Panc1 (cell line): ENCODE measurements at regions not wholly inside any gene's neighbourhood (a gene's known extent, or its start where the extent isn't known, plus 50 kb on each side); places are given as distances from the start of the nearest gene placed in this dataset.

Experiments
- ATAC-seq: fragments of 200-7000 bp; cut with Tn5 transposase; 2 replicates; pipeline ENCODE4 v1.9.1; 2020; ENCODE audit warnings: mild to moderate bottlenecking, moderate library complexity
- BruUV-seq: library from RNA; stranded (reverse); fragments of 400-500 nt; replicated peaks from 2 replicates; lab custom pipeline; 2021; lab: Mats Ljungman, UMichigan
- CTCF ChIA-PET: fragments of 300-600 bp; sonication (Branson Sonifier 250); formaldehyde crosslinking; loops from one replicate; lab custom pipeline; 2022; ENCODE audit warnings: antibody characterized with exemption; lab: Charles Lee
- POLR2A ChIA-PET: fragments of 300-600 bp; sonication (Branson Sonifier 250); formaldehyde crosslinking; loops from one replicate; lab custom pipeline; 2022; ENCODE audit warnings: antibody characterized with exemption; lab: Charles Lee
- DNase-seq: peaks from one replicate; pipeline ENCODE4 v3.0.0-alpha.2; 2010; ENCODE audit warnings: low read depth, low spot score
- H3K27ac ChIP-seq: 2 replicates; pipeline ENCODE4 v1.5.1; 2011; ENCODE audit warnings: mild to moderate bottlenecking, low read length, inconsistent platforms
- H3K27me3 ChIP-seq: fragments of 200-500 bp; sonication (Bioruptor generic); 2 replicates; pipeline ENCODE4 v1.6.0; 2014; ENCODE audit warnings: low read length, inconsistent platforms; ENCODE audit not compliant: control insufficient read depth, insufficient read depth
- H3K36me3 ChIP-seq: fragments of 200-500 bp; sonication (Bioruptor generic); 2 replicates; pipeline ENCODE4 v1.5.1; 2014; ENCODE audit warnings: inconsistent platforms, mild to moderate bottlenecking, low read length, moderate library complexity; ENCODE audit not compliant: control insufficient read depth, insufficient read depth
- H3K4me1 ChIP-seq: 2 replicates; pipeline ENCODE4 v1.5.1; 2011; ENCODE audit warnings: inconsistent platforms, mild to moderate bottlenecking, low read length, moderate library complexity; ENCODE audit not compliant: control insufficient read depth, insufficient read depth
- H3K4me3 ChIP-seq, 2 experiments: 2 replicates each; pipeline ENCODE4 v1.5.1; 2011 to 2012; ENCODE audit warnings: low read depth in 2 of 2, low read length in 2 of 2, mild to moderate bottlenecking in 2 of 2, inconsistent platforms in 1 of 2, moderate library complexity in 1 of 2
- H3K9me3 ChIP-seq: fragments of 200-500 bp; sonication (Bioruptor generic); 2 replicates; pipeline ENCODE4 v1.5.1; 2014; ENCODE audit warnings: low read depth, mild to moderate bottlenecking, inconsistent platforms, low read length, moderate library complexity; ENCODE audit not compliant: control insufficient read depth, insufficient read depth
- POLR2AphosphoS5 ChIP-seq: IDR thresholded peaks from 2 replicates; pipeline ENCODE4 v1.6.1; 2012; ENCODE audit warnings: mild to moderate bottlenecking, low read depth, low read length, moderate library complexity
- SIN3A ChIP-seq: IDR thresholded peaks from 2 replicates; pipeline ENCODE4 v1.6.1; 2012; ENCODE audit warnings: low read depth, mild to moderate bottlenecking, low read length, moderate library complexity, borderline replicate concordance; ENCODE audit not compliant: insufficient read depth
- TCF7L2 ChIP-seq: IDR thresholded peaks from 2 replicates; pipeline ENCODE4 v1.6.1; 2011; ENCODE audit warnings: mild to moderate bottlenecking, low read depth, low read length, inconsistent platforms
- in situ Hi-C: cut with HindIII; loops from 2 replicates; pipeline ENCODE4 v1.10.0; 2016; ENCODE audit warnings: low sequenced_read_pairs, low pct_unique_long_range_greater_than_20kb
- intact Hi-C: fragments of 100-400 bp; cut with micrococcal nuclease; formaldehyde crosslinking; loops from one replicate; pipeline ENCODE4 v1.10.0; 2022; ENCODE audit not compliant: unreplicated experiment
- TF ChIP-seq, protein P1 (sequence below): fragments of 450-650 bp; IDR thresholded peaks from 2 replicates; pipeline ENCODE4 v1.5.1; 2017; ENCODE audit warnings: mild to moderate bottlenecking
- TF ChIP-seq, protein P2 (sequence below), 2 experiments: IDR thresholded peaks; 2 replicates each; pipeline ENCODE4 v1.6.1; 2011 to 2012; ENCODE audit warnings: low read depth in 2 of 2, control low read depth in 1 of 2, low read length in 1 of 2, mild to moderate bottlenecking in 1 of 2, moderate library complexity in 1 of 2; ENCODE audit not compliant: insufficient read depth in 1 of 2

DNA sequence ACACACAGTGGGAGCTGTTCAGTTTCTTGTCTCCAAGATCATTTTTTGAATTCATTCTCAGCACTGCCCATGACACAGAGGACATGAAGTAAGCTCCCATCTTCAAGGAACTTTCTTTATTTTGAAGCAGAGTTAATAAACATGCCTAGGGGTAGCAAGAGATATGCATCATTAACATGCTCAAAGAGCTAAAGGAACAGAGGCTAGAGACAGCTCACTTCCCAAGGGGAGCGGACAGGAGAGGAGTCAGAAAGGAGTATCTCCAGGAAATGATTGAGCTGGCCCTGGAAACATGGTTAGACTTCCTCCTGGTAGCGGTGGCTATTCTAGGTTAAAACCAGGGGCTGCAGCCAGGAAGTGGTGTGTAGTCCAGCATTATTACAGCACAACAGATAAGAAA, 135.9 kb downstream of the GPAM start:
- BruUV-seq: no TSS peak
- ChIA-PET CTCF (no interaction called here), POLR2A (no interaction called here)
- no peak for DNase-seq
- Histone ChIP-seq H3K4me3 (no peak overlapping the region), H3K4me1 (no peaks in the 10 kb centered on the region), H3K27ac (no peak overlapping the region), H3K27me3 (peaks cover 4% of the 10 kb centered on the region), H3K9me3 (no peaks in the 10 kb centered on the region), H3K36me3 (no peaks in the 10 kb centered on the region)
- TF ChIP-seq, protein P1, sequence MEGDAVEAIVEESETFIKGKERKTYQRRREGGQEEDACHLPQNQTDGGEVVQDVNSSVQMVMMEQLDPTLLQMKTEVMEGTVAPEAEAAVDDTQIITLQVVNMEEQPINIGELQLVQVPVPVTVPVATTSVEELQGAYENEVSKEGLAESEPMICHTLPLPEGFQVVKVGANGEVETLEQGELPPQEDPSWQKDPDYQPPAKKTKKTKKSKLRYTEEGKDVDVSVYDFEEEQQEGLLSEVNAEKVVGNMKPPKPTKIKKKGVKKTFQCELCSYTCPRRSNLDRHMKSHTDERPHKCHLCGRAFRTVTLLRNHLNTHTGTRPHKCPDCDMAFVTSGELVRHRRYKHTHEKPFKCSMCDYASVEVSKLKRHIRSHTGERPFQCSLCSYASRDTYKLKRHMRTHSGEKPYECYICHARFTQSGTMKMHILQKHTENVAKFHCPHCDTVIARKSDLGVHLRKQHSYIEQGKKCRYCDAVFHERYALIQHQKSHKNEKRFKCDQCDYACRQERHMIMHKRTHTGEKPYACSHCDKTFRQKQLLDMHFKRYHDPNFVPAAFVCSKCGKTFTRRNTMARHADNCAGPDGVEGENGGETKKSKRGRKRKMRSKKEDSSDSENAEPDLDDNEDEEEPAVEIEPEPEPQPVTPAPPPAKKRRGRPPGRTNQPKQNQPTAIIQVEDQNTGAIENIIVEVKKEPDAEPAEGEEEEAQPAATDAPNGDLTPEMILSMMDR: no peak
- TF ChIP-seq, protein P2, sequence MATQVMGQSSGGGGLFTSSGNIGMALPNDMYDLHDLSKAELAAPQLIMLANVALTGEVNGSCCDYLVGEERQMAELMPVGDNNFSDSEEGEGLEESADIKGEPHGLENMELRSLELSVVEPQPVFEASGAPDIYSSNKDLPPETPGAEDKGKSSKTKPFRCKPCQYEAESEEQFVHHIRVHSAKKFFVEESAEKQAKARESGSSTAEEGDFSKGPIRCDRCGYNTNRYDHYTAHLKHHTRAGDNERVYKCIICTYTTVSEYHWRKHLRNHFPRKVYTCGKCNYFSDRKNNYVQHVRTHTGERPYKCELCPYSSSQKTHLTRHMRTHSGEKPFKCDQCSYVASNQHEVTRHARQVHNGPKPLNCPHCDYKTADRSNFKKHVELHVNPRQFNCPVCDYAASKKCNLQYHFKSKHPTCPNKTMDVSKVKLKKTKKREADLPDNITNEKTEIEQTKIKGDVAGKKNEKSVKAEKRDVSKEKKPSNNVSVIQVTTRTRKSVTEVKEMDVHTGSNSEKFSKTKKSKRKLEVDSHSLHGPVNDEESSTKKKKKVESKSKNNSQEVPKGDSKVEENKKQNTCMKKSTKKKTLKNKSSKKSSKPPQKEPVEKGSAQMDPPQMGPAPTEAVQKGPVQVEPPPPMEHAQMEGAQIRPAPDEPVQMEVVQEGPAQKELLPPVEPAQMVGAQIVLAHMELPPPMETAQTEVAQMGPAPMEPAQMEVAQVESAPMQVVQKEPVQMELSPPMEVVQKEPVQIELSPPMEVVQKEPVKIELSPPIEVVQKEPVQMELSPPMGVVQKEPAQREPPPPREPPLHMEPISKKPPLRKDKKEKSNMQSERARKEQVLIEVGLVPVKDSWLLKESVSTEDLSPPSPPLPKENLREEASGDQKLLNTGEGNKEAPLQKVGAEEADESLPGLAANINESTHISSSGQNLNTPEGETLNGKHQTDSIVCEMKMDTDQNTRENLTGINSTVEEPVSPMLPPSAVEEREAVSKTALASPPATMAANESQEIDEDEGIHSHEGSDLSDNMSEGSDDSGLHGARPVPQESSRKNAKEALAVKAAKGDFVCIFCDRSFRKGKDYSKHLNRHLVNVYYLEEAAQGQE (IDR thresholded peaks at IDR 0.05; ENCODE audit: insufficient read depth in 1 of 2, low read depth in 2 of 2, low read length in 1 of 2): no peak
- TF ChIP-seq POLR2AphosphoS5 (no peak), TCF7L2 (no peak), SIN3A (no peak)
- intact Hi-C loops (no loop called here), in situ Hi-C loops (no loop called here)
- ATAC-seq: no peak

DNA sequence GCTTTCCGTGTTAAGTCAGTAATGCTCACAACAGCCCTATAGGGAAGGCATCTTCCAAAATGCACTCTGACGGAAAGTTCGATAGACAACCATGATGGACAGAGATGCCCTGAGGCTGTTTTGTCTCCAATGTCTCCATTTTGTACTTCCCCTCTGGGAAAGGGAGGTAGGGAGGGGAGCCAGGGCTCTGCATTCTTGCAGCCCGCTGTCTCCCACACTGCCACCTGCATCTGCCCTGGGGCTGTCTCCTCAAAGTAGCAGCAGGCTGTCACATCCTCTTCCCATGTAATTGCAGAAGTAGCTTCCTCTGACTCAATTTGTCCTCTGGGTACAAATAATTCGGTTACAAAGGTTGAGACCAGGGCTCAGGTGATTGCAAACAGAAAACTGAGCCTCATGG, 131.4 kb downstream of the GPAM start:
- no peak for TF ChIP-seq POLR2AphosphoS5
- TF ChIP-seq TCF7L2: no peak
- TF ChIP-seq, protein P1: no peak
- no peak for TF ChIP-seq SIN3A
- no peaks in the 10 kb centered on the region for H3K4me1 ChIP-seq
- intact Hi-C loops (no loop called here), in situ Hi-C loops (no loop called here)
- ATAC-seq (no peak), DNase-seq (no peak)
- no TSS peak for BruUV-seq
- POLR2A ChIA-PET: no interaction called here
- H3K36me3 ChIP-seq: no peaks in the 10 kb centered on the region
- H3K27ac ChIP-seq: no peak overlapping the region
- CTCF ChIA-PET: no interaction called here
- no peak overlapping the region for H3K4me3 ChIP-seq
- H3K9me3 ChIP-seq: no peaks in the 10 kb centered on the region
- H3K27me3 ChIP-seq: peaks cover 4% of the 10 kb centered on the region
